GM12892 (cell line): ENCODE measurements at regions not wholly inside any gene's neighbourhood (a gene's known extent, or its start where the extent isn't known, plus 50 kb on each side); places are given as distances from the start of the nearest gene placed in this dataset.

Experiments used
- POLR2A ChIP-seq: IDR thresholded peaks from 2 replicates; pipeline ENCODE4 v1.6.1; 2011; ENCODE audit warnings: low read depth, low read length, control low read depth
- POLR2AphosphoS5 ChIP-seq: IDR thresholded peaks from 2 replicates; pipeline ENCODE4 v1.6.1; 2011; ENCODE audit warnings: low read depth, low read length, control low read depth
- TAF1 ChIP-seq: IDR thresholded peaks from 2 replicates; pipeline ENCODE4 v1.6.1; 2011; ENCODE audit warnings: low read depth, mild to moderate bottlenecking, control low read depth, low read length, borderline replicate concordance

- TF ChIP-seq POLR2AphosphoS5 (no peak), POLR2A (no peak), TAF1 (no peak)
Observed at GRCh38 chr12:97082029-97082428, 175.0 kb downstream of the NEDD1 start.
